Cardiac muscle cell (in vitro differentiated cells and primary cell): ENCODE measurements at regions not wholly inside any gene's neighbourhood (a gene's known extent, or its start where the extent isn't known, plus 50 kb on each side); places are given as distances from the start of the nearest gene placed in this dataset.

Experiments used
- DNase-seq, 2 donors: peaks; one replicate each; pipeline versions ENCODE4 v3.0.0 to v3.0.0-alpha.2; 2010 to 2017; ENCODE audit warnings: low read depth in 1 of 2, low spot score in 1 of 2
- H3K27ac ChIP-seq: fragments of 200-600 bp; sonication (generic); 2 replicates; pipeline ENCODE4 v1.5.1; 2016
- H3K27me3 ChIP-seq: fragments of 200-600 bp; sonication (generic); 2 replicates; pipeline ENCODE4 v1.6.0; 2016; ENCODE audit warnings: control low read depth
- H3K36me3 ChIP-seq: fragments of 200-600 bp; sonication (generic); 2 replicates; pipeline ENCODE4 v1.5.1; 2016; ENCODE audit warnings: control low read depth
- H3K4me1 ChIP-seq: fragments of 200-600 bp; sonication (generic); 2 replicates; pipeline ENCODE4 v1.8.1; 2017; ENCODE audit warnings: low read depth, mild to moderate bottlenecking, mixed run types
- H3K4me3 ChIP-seq: fragments of 200-600 bp; sonication (generic); 2 replicates; pipeline ENCODE4 v1.5.1; 2016; ENCODE audit warnings: mild to moderate bottlenecking
- H3K9me3 ChIP-seq: fragments of 200-600 bp; sonication (generic); 2 replicates; pipeline ENCODE4 v1.5.1; 2017; ENCODE audit warnings: low read depth, mild to moderate bottlenecking, control low read depth
- CTCF ChIP-seq: IDR thresholded peaks from 2 replicates; pipeline ENCODE4 v1.5.1; 2012; ENCODE audit warnings: low read depth, mild to moderate bottlenecking, low read length

GRCh38 chr2:185208261-185208660, 530.3 kb upstream of the FSIP2 start:
- no peaks in the 10 kb centered on the region for H3K9me3 ChIP-seq
- no peak for TF ChIP-seq CTCF
- no peaks in the 10 kb centered on the region for H3K36me3 ChIP-seq
- no peaks in the 10 kb centered on the region for H3K27me3 ChIP-seq
- H3K4me3 ChIP-seq: no peak overlapping the region
- no peak overlapping the region for H3K27ac ChIP-seq
- peak in 1 of 2 donors; percentile 77 for DNase-seq
- H3K4me1 ChIP-seq: no peaks in the 10 kb centered on the region

GRCh38 chr2:185215497-185215896, 523.1 kb upstream of the FSIP2 start:
- no peak for DNase-seq
- no peak for TF ChIP-seq CTCF
- no peaks in the 10 kb centered on the region for H3K4me1 ChIP-seq
- no peak overlapping the region for H3K27ac ChIP-seq
- no peak overlapping the region for H3K4me3 ChIP-seq
- H3K27me3 ChIP-seq: no peaks in the 10 kb centered on the region
- no peaks in the 10 kb centered on the region for H3K36me3 ChIP-seq
- no peaks in the 10 kb centered on the region for H3K9me3 ChIP-seq

GRCh38 chr2:185219981-185220380, 518.6 kb upstream of the FSIP2 start:
- no peak for TF ChIP-seq CTCF
- no peak for DNase-seq
- no peak overlapping the region for H3K27ac ChIP-seq

GRCh38 chr2:185222311-185222710, 516.3 kb upstream of the FSIP2 start:
- Histone ChIP-seq H3K36me3 (no peaks in the 10 kb centered on the region), H3K9me3 (no peaks in the 10 kb centered on the region), H3K4me1 (no peaks in the 10 kb centered on the region), H3K27ac (no peak overlapping the region), H3K27me3 (no peaks in the 10 kb centered on the region), H3K4me3 (no peak overlapping the region)
- TF ChIP-seq CTCF: no peak
- no peak for DNase-seq

More at GRCh38 chr2:185219981-185220380, 518.6 kb upstream of the FSIP2 start:
- Histone ChIP-seq H3K9me3 (no peaks in the 10 kb centered on the region), H3K36me3 (no peaks in the 10 kb centered on the region), H3K4me1 (no peaks in the 10 kb centered on the region), H3K27me3 (no peaks in the 10 kb centered on the region), H3K4me3 (no peak overlapping the region)

- no peak for TF ChIP-seq CTCF
- Histone ChIP-seq H3K36me3 (no peaks in the 10 kb centered on the region), H3K27me3 (no peaks in the 10 kb centered on the region), H3K9me3 (no peaks in the 10 kb centered on the region), H3K4me3 (no peak overlapping the region), H3K4me1 (no peaks in the 10 kb centered on the region), H3K27ac (no peak overlapping the region)
- no peak for DNase-seq
Observed at GRCh38 chr2:185227391-185227790, 511.2 kb upstream of the FSIP2 start.

GRCh38 chr2:185239491-185239890, 499.1 kb upstream of the FSIP2 start:
- Histone ChIP-seq H3K27ac (no peak overlapping the region), H3K36me3 (no peaks in the 10 kb centered on the region), H3K9me3 (no peaks in the 10 kb centered on the region), H3K27me3 (no peaks in the 10 kb centered on the region), H3K4me3 (no peak overlapping the region), H3K4me1 (no peaks in the 10 kb centered on the region)
- no peak for DNase-seq
- TF ChIP-seq CTCF: no peak
